Gastrocnemius medialis (tissue), 4 donors: ENCODE measurements at regions not wholly inside any gene's neighbourhood (a gene's known extent, or its start where the extent isn't known, plus 50 kb on each side); places are given as distances from the start of the nearest gene placed in this dataset.

ENCODE experiments used
- CTCF ChIP-seq, 5 experiments: fragments of 450-650 bp in 3 of 5; fragments of 200-600 bp in 2 of 5; sonication (generic) in 2 of 5; IDR thresholded peaks in 4 of 5; conservative IDR thresholded peaks in 1 of 5; 1 replicate in 4 of 5; 2 replicates in 1 of 5; pipeline ENCODE4 v1.5.1; 2016 to 2019; ENCODE audit warnings: antibody characterized with exemption in 5 of 5, mild to moderate bottlenecking in 3 of 5, moderate library complexity in 3 of 5
- POLR2A ChIP-seq, 2 donors: fragments of 450-650 bp; IDR thresholded peaks; one replicate each; pipeline ENCODE4 v1.6.1; 2017; ENCODE audit warnings: antibody characterized with exemption in 2 of 2, mild to moderate bottlenecking in 2 of 2, moderate library complexity in 2 of 2

- no peak for TF ChIP-seq CTCF (IDR thresholded peaks at IDR 0.05 in 4 of 5, conservative IDR thresholded peaks at IDR 0.05 in 1 of 5)
- TF ChIP-seq POLR2A (IDR thresholded peaks at IDR 0.05), result no peak
Measured at GRCh38 chr13:21232599-21232998, 56.1 kb downstream of the MRPL57 start.
